SU-DHL-6 (cell line): ENCODE measurements at regions not wholly inside any gene's neighbourhood (a gene's known extent, or its start where the extent isn't known, plus 50 kb on each side); places are given as distances from the start of the nearest gene placed in this dataset.

Experiments used
- H2AFZ ChIP-seq: fragments of 200-600 bp; sonication (generic); 2 replicates; pipeline ENCODE4 v1.6.1; 2014; ENCODE audit warnings: low read depth, mild to moderate bottlenecking, moderate library complexity, mixed read lengths, antibody characterized with exemption, low read length; ENCODE audit not compliant: severe bottlenecking
- H3F3A ChIP-seq: fragments of 200-600 bp; shearing (Covaris generic); 2 replicates; pipeline ENCODE4 v1.6.0; 2016; ENCODE audit warnings: antibody characterized with exemption, mild to moderate bottlenecking; ENCODE audit not compliant: insufficient read depth
- H3K27ac ChIP-seq: fragments of 200-600 bp; sonication (generic); 2 replicates; pipeline ENCODE4 v1.5.1; 2016; ENCODE audit warnings: low read depth, mild to moderate bottlenecking, low read length, moderate library complexity, mixed read lengths
- H3K27me3 ChIP-seq: fragments of 200-600 bp; sonication (generic), shearing (Covaris generic); 2 replicates; pipeline ENCODE4 v1.6.0; 2014; ENCODE audit warnings: mild to moderate bottlenecking, low read length
- H3K36me3 ChIP-seq: fragments of 200-600 bp; sonication (generic); 2 replicates; pipeline ENCODE4 v1.6.1; 2014; ENCODE audit warnings: mild to moderate bottlenecking, low read length, mixed read lengths
- H3K4me2 ChIP-seq: fragments of 300-600, 200-600 bp; shearing (Covaris generic), sonication (generic); 2 replicates; pipeline ENCODE4 v1.6.0; 2014; ENCODE audit warnings: low read length, low read depth, mild to moderate bottlenecking; ENCODE audit not compliant: poor library complexity, severe bottlenecking
- H3K4me3 ChIP-seq: fragments of 200-600 bp; sonication (generic); 2 replicates; pipeline ENCODE4 v1.5.1; 2014; ENCODE audit warnings: antibody characterized with exemption, low read length, mild to moderate bottlenecking, mixed read lengths; ENCODE audit not compliant: insufficient read depth, poor library complexity, severe bottlenecking
- H3K79me2 ChIP-seq: fragments of 200-600 bp; sonication (generic); 2 replicates; pipeline ENCODE4 v1.6.1; 2014; ENCODE audit warnings: mild to moderate bottlenecking, low read length, moderate library complexity; ENCODE audit not compliant: insufficient read depth
- H3K9ac ChIP-seq: fragments of 200-600 bp; sonication (generic); 2 replicates; pipeline ENCODE4 v1.7.0; 2014; ENCODE audit warnings: mild to moderate bottlenecking, low read length
- H3K9me2 ChIP-seq: fragments of 200-600 bp; sonication (generic); replicated peaks from 2 replicates; pipeline ENCODE4 v1.6.1; 2014; ENCODE audit warnings: low read length; ENCODE audit not compliant: insufficient read depth
- H3K9me3 ChIP-seq: fragments of 200-600 bp; sonication (generic); 2 replicates; pipeline ENCODE4 v1.6.1; 2014; ENCODE audit warnings: low read length, mixed read lengths; ENCODE audit not compliant: insufficient read depth
- H4K20me1 ChIP-seq: fragments of 200-600 bp; sonication (generic); 2 replicates; pipeline ENCODE4 v1.6.1; 2014; ENCODE audit warnings: low read depth, mild to moderate bottlenecking, antibody characterized with exemption, low read length, moderate library complexity, mixed read lengths
- EZH2phosphoT487 ChIP-seq: fragments of 200-600 bp; sonication (generic), shearing (Covaris generic); conservative IDR thresholded peaks from 2 replicates; pipeline ENCODE4 v1.6.1; 2018; ENCODE audit warnings: mild to moderate bottlenecking, antibody characterized with exemption, low read length, moderate library complexity, mixed read lengths
- TF ChIP-seq, protein P1 (sequence below): fragments of 200-600 bp; sonication (generic); IDR thresholded peaks from one replicate; pipeline ENCODE4 v1.5.1; 2017; ENCODE audit warnings: antibody characterized with exemption, mild to moderate bottlenecking, low read length, moderate library complexity; ENCODE audit not compliant: insufficient read depth, poor library complexity, severe bottlenecking

DNA sequence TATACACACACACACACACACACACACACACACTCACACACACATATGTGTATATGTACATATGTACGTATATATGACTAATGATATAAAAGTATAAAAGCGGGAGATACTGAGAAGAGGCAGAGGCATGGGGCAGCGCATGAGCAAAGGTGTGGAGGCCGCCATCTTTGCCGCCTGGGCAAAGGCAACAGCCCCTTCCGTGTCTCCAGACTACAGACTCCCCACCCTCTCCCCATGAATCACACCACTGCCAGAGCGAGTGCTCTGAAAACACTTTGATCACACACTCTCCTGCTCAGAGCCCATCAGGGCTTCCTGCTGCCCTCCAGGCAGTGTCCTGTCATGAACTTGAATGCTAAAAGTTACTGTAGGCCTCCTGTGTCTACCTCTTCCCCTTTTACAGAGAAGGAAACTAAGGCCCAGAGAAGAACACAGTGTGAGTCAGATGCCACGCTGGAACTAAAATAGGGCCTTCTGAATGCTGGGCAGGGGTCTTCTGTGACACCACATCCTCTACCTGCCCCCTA is 54.7 kb upstream of the SSBP3 start:
- no peaks in the 10 kb centered on the region for H3K27me3 ChIP-seq
- H3K4me2 ChIP-seq, result no peak overlapping the region
- H3F3A ChIP-seq, result no peaks in the 10 kb centered on the region
- H3K9me3 ChIP-seq, result no peaks in the 10 kb centered on the region
- H3K79me2 ChIP-seq, result no peaks in the 10 kb centered on the region
- no peak overlapping the region for H3K27ac ChIP-seq
- H3K9ac ChIP-seq, result no peak overlapping the region
- H3K36me3 ChIP-seq, result no peaks in the 10 kb centered on the region
- no peak overlapping the region for H3K4me3 ChIP-seq
- TF ChIP-seq, protein P1, sequence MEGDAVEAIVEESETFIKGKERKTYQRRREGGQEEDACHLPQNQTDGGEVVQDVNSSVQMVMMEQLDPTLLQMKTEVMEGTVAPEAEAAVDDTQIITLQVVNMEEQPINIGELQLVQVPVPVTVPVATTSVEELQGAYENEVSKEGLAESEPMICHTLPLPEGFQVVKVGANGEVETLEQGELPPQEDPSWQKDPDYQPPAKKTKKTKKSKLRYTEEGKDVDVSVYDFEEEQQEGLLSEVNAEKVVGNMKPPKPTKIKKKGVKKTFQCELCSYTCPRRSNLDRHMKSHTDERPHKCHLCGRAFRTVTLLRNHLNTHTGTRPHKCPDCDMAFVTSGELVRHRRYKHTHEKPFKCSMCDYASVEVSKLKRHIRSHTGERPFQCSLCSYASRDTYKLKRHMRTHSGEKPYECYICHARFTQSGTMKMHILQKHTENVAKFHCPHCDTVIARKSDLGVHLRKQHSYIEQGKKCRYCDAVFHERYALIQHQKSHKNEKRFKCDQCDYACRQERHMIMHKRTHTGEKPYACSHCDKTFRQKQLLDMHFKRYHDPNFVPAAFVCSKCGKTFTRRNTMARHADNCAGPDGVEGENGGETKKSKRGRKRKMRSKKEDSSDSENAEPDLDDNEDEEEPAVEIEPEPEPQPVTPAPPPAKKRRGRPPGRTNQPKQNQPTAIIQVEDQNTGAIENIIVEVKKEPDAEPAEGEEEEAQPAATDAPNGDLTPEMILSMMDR, result no peak
- no peak for TF ChIP-seq EZH2phosphoT487
- H2AFZ ChIP-seq, result no peak overlapping the region
- H3K9me2 ChIP-seq, result no peaks in the 10 kb centered on the region
- no peaks in the 10 kb centered on the region for H4K20me1 ChIP-seq

DNA sequence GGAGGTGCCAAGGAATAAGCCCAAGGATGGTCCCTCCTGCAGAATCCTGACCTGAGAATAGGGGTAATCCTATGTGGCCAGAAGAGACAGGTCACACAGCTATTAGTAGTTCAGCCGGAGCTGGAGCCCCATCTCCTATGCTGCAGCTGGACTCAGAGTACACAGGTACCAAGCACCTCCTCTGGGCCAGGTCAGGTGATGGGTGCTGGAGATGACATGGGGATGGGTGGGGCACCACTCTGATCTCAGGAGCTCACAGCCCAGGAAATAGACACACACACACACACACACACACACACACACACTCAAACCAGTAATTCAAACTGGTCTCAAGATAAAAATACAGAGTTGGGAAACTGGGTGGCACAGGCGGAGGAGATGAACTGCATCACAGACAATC is 54.2 kb upstream of the SSBP3 start:
- no peak overlapping the region for H3K27ac ChIP-seq
- no peaks in the 10 kb centered on the region for H4K20me1 ChIP-seq
- no peaks in the 10 kb centered on the region for H3K9me3 ChIP-seq
- no peak overlapping the region for H2AFZ ChIP-seq
- H3K79me2 ChIP-seq, result no peaks in the 10 kb centered on the region
- no peak overlapping the region for H3K4me2 ChIP-seq
- H3K27me3 ChIP-seq, result no peaks in the 10 kb centered on the region
- H3K9me2 ChIP-seq, result no peaks in the 10 kb centered on the region
- no peaks in the 10 kb centered on the region for H3K36me3 ChIP-seq
- no peak overlapping the region for H3K9ac ChIP-seq
- TF ChIP-seq, protein P1, result no peak
- no peak for TF ChIP-seq EZH2phosphoT487
- H3K4me3 ChIP-seq, result no peak overlapping the region
- H3F3A ChIP-seq, result no peaks in the 10 kb centered on the region

DNA sequence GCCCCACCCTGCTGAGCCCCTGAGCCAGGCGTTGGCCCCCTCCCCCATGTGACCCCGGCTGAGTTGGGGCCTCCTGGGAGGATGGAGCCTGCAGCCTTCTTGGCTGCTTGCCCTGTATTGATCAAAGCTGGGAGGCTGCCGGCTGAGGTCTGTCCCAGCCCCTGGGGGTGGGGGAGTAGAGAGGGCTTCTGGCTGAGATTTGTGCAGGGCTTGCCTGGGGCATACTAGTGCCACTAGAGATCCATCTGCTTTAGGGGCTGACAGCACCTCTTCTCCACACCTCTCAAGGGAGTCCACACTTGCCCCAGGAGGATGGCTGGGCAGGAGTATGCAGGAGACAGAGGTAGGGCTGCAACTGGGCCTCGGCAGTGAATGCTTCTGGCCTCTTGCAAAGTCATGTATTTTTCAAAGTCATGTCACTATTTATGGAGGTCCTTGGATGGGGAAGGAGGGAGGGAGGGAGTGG is 53.6 kb upstream of the SSBP3 start:
- no peaks in the 10 kb centered on the region for H3K79me2 ChIP-seq
- no peak overlapping the region for H2AFZ ChIP-seq
- no peak overlapping the region for H3K4me2 ChIP-seq
- no peaks in the 10 kb centered on the region for H4K20me1 ChIP-seq
- H3F3A ChIP-seq, result no peaks in the 10 kb centered on the region
- H3K36me3 ChIP-seq, result no peaks in the 10 kb centered on the region
- H3K27me3 ChIP-seq, result no peaks in the 10 kb centered on the region
- no peaks in the 10 kb centered on the region for H3K9me3 ChIP-seq
- TF ChIP-seq EZH2phosphoT487, result no peak
- TF ChIP-seq, protein P1, result no peak
- H3K4me3 ChIP-seq, result no peak overlapping the region
- H3K9ac ChIP-seq, result no peak overlapping the region
- no peak overlapping the region for H3K27ac ChIP-seq
- no peaks in the 10 kb centered on the region for H3K9me2 ChIP-seq
